NCI-H1436 (cell line): ENCODE measurements at regions not wholly inside any gene's neighbourhood (a gene's known extent, or its start where the extent isn't known, plus 50 kb on each side); places are given as distances from the start of the nearest gene placed in this dataset.

Experiments used
- DNase-seq: peaks from one replicate; lab custom pipeline; 2025; lab: John Stamatoyannopoulos, UW

DNA sequence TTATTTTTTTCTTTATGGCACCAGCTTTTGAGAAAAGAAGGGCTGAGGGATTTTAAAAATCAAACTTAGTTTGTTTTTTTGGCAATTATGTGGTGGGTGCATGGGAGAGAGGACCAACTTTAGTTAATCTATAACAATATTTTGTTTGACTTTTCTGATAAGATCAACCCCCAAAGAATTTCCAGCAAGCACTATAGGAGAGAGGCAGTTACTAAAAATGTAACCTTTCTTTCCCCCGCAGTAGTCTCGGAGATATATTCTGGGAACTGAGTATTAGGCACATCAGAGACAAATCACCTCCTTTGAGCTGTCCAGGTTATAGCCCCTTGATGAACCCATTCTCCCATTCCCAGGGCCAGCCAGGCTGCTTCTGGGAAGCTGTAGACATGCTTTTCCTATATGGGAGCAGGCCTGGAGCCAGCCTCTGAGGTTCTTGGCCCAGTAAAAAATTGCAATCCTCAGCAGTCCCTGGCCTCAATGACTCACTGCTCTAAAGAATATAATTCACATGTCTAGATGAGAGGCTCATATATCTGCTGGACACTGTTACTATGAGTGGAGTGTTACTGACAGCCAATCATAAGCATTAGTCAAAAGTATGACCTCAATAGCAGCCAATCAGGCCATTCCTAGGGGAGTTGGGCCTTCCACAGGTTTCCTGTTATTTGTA lies 138.3 kb upstream of the AGBL1 start:
- no peak for DNase-seq

- no peak for DNase-seq
Observed at GRCh38 chr15:85942632-85943031, 137.0 kb upstream of the AGBL1 start.

DNA sequence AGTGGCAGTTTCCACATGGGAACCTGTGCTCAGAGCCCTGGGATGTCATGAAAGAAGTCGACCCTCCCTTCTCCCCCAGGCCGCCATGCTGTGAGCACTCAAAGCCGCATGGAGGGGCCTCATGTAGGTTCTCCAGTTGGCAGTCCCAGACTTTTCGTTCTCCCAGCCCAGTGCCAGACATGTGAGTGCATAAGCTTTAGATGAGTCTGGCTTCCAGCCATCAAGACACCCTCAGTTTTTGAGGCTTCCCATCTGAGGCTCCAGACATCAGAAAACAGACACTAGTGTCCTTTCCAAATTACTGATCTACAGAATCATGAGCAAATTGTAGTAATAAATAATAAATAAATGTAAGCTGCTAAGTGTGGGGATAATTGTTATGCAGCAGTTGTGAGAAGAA lies 136.5 kb upstream of the AGBL1 start:
- DNase-seq: no peak

DNA sequence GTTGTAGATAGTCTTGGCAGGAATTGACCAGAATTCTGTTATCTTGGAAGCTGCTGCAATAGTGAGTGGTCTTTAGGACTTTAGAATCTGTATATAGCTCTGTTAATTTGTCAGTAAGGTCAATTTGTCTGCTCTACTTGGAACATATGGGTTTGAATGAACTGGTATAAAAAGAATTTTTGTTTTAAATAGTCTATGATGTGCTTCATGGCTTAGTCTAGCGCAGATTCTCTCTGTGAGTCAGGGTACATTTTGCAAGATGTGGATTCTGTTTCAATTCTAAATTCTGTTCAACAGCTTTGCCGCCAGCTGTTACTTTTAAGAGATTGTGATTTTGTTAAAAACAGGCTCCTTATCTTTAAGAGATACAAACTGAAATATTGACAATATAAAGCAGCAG lies 135.9 kb upstream of the AGBL1 start:
- no peak for DNase-seq

DNA sequence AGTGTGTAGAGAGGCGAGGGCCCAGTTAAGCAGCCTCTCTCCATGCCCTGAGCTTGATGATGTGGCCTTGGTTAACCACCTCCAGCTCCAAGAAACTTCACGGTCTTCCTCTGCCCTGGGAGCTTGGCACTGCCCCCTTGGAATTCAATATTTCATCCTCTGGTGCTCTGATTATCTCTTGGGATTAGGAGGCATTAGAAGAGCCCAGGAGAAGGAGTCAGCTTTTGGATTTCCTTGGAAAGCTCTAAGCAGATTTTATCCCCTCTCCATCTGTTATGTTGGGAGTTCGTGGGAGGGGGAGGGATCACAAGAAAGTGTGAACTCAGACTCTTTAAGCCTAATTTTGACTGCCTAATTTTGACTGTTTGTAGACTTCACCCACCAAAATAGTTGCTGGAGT lies 132.7 kb upstream of the AGBL1 start:
- no peak for DNase-seq

GRCh38 chr15:85947936-85948335 lies 131.7 kb upstream of the AGBL1 start:
- no peak for DNase-seq

DNA sequence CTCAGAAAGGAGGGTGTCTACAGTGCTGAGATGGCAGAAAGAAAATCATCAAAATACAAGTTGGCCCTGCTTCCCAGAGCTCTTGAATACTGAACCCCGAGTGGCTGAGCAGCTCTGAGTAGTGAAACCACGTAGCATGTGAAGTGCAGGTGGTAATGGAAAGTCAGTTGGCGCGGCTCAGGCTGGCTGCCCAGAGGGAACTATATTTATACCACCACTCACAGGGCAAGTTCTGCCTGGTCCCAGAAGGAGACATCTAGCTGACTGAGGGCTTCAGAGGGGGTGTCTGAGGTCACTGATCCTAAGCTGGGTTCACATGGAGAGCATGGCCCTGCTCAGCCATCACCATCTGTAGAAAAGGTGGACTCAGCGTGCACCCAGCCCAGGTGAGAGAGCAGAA lies 129.6 kb upstream of the AGBL1 start:
- DNase-seq: no peak

GRCh38 chr15:85954586-85954985 lies 125.1 kb upstream of the AGBL1 start:
- DNase-seq: no peak

DNA sequence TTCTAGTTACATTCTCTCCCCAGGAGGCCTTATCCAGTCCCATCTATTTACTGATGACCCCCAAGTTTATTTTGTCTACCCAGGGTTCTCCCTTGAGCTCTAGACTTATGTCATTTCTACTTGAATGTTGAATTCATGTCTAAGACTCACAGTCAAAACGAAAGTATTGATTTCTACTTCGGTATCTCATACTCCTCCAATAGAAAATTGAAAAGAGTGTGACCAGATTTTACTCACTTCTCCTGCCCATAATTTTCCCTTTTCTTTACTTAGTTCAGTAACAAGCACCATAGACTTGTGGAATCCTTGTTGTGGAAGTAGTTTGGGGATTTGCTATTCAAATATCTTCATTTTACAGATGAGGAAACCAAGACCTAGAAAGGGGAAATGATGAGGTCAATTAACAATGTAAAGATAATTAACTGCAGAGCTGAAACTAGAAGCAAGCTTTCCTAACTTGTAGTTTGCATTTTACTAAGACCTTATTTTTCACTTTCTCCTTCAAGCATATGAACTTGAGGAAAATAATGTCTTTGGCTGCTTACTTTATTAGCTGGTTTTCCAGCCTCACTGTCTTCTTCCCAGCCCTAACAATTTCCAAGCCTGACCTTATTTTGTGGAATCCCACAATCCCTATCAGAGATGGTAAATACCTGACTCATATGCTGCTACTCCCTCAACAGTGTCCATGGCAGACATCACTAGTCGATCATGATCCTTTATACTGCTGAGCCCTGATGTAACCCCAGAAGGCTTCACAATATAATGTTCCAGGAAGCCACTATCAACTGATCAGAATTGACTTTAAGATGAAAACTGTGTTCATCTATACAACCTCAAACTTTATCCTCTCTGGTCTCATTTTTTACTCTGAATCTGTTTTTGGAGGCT lies 123.9 kb upstream of the AGBL1 start:
- no peak for DNase-seq

GRCh38 chr15:85956532-85957275 lies 123.0 kb upstream of the AGBL1 start:
- DNase-seq: no peak

GRCh38 chr15:85959611-85960010 lies 120.1 kb upstream of the AGBL1 start:
- no peak for DNase-seq

DNA sequence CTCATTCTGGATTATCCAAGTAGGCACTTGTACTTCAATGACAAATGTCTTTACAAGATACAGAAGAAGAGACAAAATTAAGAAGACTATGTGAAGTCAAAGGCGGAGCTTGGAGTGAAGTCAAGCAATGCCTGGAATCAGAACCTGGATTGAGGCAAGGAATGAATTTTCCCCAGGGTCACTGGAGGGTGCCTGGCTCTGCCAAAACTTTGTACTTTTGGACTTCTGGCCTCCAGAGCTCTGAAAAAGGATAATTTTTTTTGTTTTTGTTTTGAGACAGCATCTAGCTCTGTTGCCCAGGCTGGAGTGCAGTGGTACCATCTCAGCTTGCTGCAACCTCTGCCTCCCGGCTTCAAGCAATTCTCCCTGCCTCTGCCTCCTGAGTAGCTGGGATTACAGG lies 119.3 kb upstream of the AGBL1 start:
- DNase-seq: no peak

DNA sequence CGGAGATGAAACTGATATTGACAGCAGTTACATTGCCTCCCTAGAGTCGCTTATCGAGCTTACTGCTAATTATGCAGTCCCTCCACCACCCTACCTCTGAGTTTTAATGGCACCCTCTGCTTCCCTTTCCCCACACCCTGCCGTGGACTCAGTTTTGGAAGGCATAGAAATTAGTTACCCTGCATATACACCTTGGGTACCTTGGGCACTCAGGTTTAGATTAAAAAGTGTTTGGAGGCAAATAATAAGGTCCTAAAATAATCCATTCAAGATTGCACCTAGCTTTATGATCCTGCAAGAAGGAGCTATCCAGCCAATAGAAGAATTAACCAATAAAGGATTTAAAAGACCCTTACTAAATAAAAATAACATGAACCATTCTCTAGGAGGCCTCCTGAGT lies 117.8 kb upstream of the AGBL1 start:
- DNase-seq: no peak

- no peak for DNase-seq
Observed at GRCh38 chr15:85963262-85963760, 116.4 kb upstream of the AGBL1 start.

DNA sequence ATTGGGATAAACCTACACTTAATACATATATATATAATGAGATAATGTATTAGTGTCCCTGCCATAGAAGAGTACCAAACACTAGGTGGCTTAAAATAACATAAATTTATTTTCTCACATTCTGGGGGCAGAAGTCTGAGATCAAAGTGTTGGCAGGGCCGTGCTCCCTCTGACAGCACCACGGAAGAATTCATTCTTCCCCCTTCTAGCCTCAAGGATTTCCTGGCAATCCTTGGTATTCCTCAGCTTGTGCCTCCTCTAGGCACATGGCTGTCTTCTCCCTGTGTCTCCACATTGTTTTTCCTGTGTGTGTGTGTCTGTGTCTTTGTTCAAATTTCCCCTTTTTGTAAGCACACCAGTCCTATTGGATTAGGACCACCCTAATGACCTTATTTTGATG lies 115.2 kb upstream of the AGBL1 start:
- no peak for DNase-seq

- DNase-seq: no peak
Observed at GRCh38 chr15:85967553-85967952, 112.1 kb upstream of the AGBL1 start.

DNA sequence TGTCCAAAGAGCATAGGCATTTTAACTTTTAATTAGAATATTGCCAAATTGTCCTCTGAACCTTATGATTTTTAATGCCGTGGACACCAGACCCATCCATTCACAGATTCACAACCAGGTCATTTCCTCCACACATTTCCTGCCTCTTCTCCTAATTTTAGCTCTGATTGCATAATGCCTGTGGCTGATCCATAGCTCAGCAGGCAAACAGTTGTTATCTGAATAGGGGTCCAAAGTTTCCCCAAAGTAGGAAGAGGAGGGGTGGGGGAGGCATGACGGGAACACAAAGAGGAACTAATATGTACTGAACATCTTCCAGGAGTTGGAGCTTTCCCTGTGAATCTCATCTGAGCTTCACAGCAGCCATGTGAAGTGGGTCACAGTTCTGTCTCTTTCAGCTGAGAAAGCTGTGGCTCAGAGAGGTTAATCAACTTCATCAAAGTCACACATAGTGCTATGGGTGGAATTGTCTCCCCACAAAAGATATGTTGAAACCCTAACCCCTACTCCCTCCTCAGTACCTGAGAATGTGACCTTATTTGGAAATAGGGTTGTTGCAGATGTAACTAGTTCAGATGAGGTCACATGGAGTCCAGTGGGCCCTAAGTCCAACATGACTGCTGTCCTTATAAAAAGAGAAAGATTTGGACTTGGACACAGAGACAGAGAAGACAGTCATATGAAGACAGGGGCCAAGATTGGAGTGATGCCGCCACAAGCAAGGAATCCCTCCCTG lies 106.7 kb upstream of the AGBL1 start:
- no peak for DNase-seq

DNA sequence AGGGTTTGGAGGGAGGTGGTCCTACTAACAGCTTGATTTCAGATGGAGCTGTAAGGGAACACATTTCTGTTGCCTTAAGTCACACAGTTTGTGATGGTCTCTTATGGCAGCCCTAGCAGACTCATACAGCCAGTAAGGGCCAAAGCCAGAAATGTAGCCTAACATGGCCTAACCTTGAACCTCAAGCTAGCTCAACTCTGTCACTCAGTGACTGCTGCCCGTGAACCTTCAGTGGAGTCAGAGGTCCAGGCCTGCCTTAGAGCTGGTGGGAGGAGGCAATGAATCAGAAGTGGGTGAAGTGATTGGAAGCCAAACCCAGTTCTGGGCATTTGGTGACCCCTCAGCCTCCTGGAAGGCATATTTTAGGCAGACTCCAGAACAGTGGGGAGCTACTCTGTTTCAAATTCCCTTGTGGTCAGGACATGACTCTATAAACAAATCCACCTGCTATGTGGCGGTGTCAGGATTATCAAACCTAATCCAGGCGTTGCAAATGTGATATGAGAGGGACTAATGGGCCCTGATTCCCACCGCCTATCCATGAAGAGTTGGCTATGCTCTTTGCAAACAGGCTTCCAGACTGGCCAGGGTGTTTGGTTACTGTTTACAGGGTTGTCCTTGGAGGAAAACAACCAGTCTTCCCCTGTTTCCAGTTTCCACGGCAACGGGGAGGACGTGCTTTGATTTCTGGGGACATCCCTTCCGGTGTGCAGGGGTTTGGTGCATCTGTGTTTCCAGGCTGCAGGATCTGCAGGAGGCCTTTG lies 105.9 kb upstream of the AGBL1 start:
- DNase-seq: no peak

GRCh38 chr15:85974348-85974705 lies 105.3 kb upstream of the AGBL1 start:
- no peak for DNase-seq

DNA sequence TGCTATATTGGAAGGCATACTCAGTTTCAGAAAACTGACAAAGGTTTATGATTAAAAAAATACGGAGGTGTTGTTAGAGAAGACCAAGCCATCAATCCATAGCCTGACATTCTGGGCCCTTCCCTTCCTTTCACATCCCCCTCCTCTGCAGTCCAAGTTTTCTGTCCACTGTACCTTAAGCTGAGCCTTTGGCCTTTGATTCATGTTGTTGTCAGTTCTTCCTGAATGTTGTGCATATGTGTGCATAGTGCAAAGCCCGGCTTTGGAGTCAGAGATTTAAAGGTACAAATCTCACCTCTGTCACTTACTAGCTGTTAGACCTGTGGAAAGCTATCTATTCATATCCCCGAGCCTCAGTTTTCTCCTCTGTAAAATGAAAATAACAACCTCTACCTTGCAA lies 104.9 kb upstream of the AGBL1 start:
- DNase-seq: no peak

DNA sequence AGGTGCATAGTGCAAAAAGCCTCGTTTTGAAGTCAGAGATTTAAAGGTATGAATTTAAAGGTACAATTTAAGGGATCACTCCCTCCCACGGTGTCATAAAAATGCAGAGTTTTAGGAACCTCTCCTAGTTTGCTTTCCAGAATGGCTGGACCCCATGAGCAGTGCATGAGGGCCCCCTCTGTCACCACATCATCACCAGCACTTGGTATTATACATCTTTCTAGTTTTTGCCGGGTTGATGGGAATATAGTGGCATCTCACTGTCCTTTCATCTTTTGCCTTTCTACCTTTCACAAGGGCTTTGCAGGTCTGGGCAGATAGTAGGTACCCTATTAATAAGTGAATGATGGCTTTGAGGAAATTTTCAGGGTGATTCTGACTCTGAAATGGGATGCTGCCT lies 103.6 kb upstream of the AGBL1 start:
- no peak for DNase-seq
